A549 (cell line): ENCODE measurements at regions not wholly inside any gene's neighbourhood (a gene's known extent, or its start where the extent isn't known, plus 50 kb on each side); places are given as distances from the start of the nearest gene placed in this dataset.

Source experiments
- BHLHE40 ChIP-seq: IDR thresholded peaks from 2 replicates; pipeline ENCODE4 v1.6.1; 2012; ENCODE audit warnings: low read depth, low read length, inconsistent platforms
- CHD2 ChIP-seq: fragments of 150-350 bp; IDR thresholded peaks from 2 replicates; pipeline ENCODE4 v1.6.1; 2014; ENCODE audit warnings: low read length; ENCODE audit not compliant: partially characterized antibody
- CTCF ChIP-seq: fragments of >200 bp; sonication (Bioruptor Twin); formaldehyde crosslinking; IDR thresholded peaks from 3 replicates; pipeline ENCODE4 v1.5.1; 2016
- EP300 ChIP-seq, 2 experiments: fragments of >200 bp; sonication (Bioruptor Twin); formaldehyde crosslinking; IDR thresholded peaks; 2 replicates in 1 of 2; 3 replicates in 1 of 2; pipeline ENCODE4 v1.6.1; 2016 to 2017
- JUNB ChIP-seq: fragments of >200 bp; sonication (Bioruptor Twin); formaldehyde crosslinking; IDR thresholded peaks from 2 replicates; pipeline ENCODE4 v1.6.1; 2016
- MAX ChIP-seq: IDR thresholded peaks from 2 replicates; pipeline ENCODE4 v1.6.1; 2012
- MAZ ChIP-seq: fragments of 150-350 bp; IDR thresholded peaks from 2 replicates; pipeline ENCODE4 v1.6.1; 2014; ENCODE audit warnings: antibody characterized with exemption, low read depth, low read length, borderline replicate concordance
- NR3C1 ChIP-seq: fragments of >200 bp; sonication (Bioruptor Twin); formaldehyde crosslinking; IDR thresholded peaks from 3 replicates; pipeline ENCODE4 v1.6.1; 2017
- POLR2A ChIP-seq: IDR thresholded peaks from 2 replicates; pipeline ENCODE4 v1.6.1; 2012; ENCODE audit warnings: mild to moderate bottlenecking, low read length
- RAD21 ChIP-seq, 2 experiments: fragments of >200 bp in 1 of 2; sonication (Bioruptor Twin) in 1 of 2; formaldehyde crosslinking in 1 of 2; IDR thresholded peaks in 1 of 2; conservative IDR thresholded peaks in 1 of 2; 2 replicates in 1 of 2; 3 replicates in 1 of 2; pipeline ENCODE4 v1.6.1; 2012 to 2018; ENCODE audit warnings: inconsistent platforms in 1 of 2
- RFX5 ChIP-seq: fragments of 450-650 bp; IDR thresholded peaks from 2 replicates; pipeline ENCODE4 v1.7.1; 2014; ENCODE audit warnings: antibody characterized with exemption, mild to moderate bottlenecking, moderate library complexity
- SREBF2 ChIP-seq: fragments of 450-650 bp; IDR thresholded peaks from 2 replicates; pipeline ENCODE4 v1.6.1; 2014; ENCODE audit warnings: mild to moderate bottlenecking, moderate library complexity
- USF2 ChIP-seq: fragments of 450-650 bp; IDR thresholded peaks from 2 replicates; pipeline ENCODE4 v1.6.1; 2014; ENCODE audit warnings: antibody characterized with exemption

GRCh38 chr5:53166183-53166495 is 56.6 kb upstream of the MOCS2 start:
- TF ChIP-seq RAD21 (conservative IDR thresholded peaks at IDR 0.05 in 1 of 2, IDR thresholded peaks at IDR 0.05 in 1 of 2), result no peak
- TF ChIP-seq NR3C1, result no peak
- TF ChIP-seq RFX5, result no peak
- TF ChIP-seq MAZ, result no peak
- TF ChIP-seq EP300 (IDR thresholded peaks at IDR 0.05), result no peak
- no peak for TF ChIP-seq POLR2A
- TF ChIP-seq SREBF2, result no peak
- no peak for TF ChIP-seq BHLHE40
- no peak for TF ChIP-seq CTCF
- TF ChIP-seq CHD2, result no peak
- no peak for TF ChIP-seq MAX
- TF ChIP-seq JUNB, result no peak
- TF ChIP-seq USF2, result no peak
